ENCODE measurements at regions not wholly inside any gene's neighbourhood (a gene's known extent, or its start where the extent isn't known, plus 50 kb on each side); places are given as distances from the start of the nearest gene placed in this dataset.

DNA sequence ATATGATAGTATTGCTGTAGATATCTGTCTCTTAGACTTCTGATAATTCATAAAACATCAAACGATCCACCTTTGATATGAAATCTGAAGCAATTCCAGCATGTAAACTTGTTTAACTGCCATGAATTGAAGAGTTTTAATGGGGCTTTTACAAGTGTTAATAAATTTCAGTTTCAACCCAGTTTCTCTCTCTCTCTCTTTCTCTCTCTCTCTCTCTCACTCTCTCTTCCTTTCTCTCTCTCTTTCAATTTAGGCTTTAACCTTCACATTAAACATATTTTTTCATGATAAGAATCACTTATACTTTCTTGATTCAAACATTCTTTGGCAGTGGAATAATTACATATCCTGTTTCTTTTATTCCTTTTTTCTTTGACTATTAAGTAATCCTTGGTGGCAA lies 296.1 kb downstream of the EPHA4 start:
- no peak for DNase-seq

DNA sequence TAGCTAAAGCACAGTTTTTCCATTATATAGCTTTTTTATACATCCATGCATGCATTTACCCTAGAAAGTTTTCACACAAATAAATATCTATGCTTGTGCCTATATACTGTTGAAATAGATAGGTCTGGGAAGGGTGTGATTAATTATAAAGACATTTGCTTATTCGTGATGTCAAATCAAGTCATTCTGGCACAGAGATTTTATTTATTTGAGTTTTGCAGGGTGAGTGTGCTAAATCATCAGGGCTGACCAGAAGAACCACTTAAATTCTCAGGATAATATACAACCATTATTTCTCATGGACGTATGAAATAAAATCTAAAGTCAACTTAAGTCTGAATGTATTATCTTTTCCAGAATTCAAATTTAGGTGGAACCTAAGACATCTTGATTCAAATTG lies 295.5 kb downstream of the EPHA4 start:
- DNase-seq = no peak

DNA sequence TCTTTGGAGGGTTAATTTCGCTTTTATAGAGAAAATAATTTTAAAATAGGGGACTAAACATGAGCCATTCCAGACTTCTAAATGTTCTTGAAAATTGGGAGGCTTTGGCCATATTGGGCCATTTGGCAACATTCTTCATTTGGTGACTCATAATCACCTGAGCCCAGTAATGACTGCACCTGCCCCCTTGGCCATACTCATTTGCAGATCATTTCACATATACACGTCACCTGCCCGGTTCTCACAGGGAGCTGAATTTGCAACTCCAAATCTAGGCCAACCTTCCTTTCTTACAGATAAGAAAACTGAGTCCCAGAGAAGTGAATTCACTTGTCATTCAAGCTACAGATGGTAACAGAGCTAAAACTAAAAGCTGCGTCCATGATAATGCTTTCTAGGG lies 289.7 kb downstream of the EPHA4 start:
- no peak for DNase-seq

DNA sequence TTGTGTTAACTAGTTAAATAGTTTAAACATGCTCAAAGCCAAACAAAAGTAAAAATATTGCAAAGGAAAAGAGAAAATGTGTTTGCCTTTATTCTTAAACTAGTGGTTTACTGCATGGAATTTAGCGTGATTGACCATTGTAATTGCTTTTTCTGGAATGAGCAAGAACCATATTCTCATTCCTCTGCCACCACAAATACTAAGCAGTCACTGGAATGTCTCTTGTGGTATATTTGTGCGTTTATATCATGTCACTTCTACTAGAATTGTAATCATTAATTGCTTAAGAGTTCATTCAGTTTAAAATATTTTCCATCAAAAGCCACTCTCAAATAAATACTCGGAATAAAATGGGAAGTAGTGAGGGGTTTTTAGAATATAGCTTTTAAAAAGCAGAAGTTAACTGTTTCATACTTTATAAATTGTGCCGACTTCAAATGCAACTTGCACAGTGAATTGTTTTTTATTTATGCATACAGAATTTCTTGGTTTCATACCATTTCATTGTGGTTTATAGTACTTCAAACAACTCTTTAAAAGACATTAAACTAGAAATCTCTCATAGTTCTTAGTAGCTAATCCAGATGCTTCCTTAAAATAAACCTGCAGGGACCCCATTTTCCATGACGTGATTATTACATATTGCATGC lies 288.1 kb downstream of the EPHA4 start:
- no peak for DNase-seq

DNA sequence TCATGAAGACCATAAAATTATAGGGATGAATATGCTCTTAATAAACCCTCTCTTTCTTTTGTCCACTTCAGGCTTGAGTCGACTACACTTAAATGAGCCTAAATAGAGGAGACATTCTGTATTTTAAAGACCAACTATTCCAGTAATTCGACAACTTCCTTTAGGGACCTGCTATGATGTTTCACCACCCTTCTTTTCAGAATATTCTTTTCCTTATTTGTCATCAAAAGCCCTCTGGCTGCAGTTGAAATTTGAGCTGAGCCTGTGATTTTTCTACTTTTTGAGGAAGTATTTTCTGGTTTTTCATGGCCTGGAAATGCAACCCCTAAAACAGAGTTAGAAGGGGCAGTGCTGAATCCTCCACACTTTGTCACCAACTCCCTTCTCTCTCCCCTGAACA lies 287.0 kb downstream of the EPHA4 start:
- no peak for DNase-seq

DNA sequence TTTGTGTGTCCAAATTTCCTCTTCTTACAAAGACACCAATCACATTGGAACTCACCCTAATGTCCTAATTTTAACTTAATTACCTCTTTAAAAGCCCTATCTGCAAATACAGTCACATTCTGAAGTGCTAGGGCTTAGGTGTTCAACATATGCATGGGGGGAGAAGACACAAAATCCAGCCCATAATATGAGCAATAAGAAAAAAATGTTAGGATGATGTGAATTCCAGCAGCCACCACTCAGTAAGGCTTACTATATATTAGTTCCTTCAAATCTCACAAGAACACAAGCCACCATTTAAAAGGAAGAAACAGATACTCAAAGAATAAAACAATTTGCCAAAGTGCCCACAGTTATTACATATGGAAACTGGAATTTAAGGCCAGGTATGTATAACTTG lies 285.7 kb downstream of the EPHA4 start:
- DNase-seq = no peak

DNA sequence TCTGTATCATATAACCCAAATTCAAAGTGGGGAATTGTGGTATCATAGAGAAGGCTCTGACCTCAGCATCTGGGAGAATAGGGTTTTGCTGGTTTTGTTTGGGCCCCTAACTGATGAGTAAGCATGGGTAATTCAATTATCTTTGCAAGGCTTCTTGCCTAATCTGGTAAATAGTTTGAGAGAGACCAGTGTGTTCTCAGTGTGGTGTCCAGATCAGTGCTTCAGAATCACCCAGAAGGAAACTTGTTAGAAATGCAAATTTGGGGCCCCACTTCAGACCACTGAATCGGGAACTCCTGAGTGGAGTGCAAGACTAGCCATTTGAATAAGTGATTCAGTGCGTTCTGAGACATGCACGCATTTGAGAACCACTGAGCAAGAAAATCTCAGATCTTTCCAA lies 282.7 kb downstream of the EPHA4 start:
- DNase-seq = no peak

DNA sequence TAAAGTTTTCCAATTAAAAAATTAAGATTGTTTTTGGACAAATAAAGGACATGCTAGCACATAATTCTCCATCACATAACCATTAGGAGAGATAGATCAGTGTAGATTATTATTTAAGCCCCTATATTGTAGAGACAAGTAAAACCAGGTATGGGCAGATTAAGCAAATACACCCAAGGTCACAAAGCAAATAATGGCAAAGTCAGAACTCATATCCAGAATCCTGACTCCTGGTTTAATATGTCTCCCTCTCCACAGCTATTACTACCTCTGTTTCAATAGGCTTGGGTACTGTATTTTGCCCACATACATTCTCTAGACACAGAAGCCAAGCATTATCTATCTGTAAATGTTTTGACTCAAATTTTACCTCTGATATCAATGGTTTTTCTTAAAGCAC lies 282.3 kb downstream of the EPHA4 start:
- peak; percentile 2 for DNase-seq

DNA sequence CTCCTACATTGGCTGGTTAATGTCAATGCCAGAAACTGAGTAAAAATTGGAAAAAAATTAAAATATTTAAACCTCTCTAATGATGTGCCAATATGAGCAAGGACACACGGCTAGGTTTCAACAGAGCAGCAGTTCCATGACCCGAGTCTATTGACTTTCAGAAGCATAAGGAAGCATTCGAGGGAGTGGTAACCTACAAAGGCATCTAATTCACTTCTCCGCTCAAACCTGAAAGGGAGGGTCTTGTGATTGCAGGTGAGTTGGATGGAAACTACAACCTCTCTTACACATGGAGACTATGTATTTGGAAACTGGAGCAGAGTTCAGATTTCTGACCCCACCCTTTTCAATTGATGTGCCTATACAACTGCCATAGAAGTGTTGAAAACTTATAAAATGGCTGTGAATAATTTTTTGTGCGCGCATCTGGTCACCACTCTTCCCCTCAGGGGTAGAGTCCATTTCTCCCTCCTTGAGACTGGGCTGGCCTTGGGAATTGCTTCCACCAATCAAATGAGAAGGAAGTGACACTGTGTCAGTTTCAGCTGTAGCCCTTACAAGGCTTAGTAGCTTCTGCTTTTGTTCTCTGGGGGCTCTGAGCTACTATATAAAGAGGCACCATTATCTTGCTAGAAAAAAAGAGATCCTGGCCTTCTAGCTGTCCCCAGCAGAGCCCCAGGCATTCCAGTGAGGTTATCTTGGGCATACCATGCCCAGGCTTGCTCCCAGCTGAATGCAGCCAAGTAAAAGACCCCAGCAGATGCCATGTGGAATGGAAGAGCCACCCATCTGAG lies 278.0 kb downstream of the EPHA4 start:
- no peak for DNase-seq

DNA sequence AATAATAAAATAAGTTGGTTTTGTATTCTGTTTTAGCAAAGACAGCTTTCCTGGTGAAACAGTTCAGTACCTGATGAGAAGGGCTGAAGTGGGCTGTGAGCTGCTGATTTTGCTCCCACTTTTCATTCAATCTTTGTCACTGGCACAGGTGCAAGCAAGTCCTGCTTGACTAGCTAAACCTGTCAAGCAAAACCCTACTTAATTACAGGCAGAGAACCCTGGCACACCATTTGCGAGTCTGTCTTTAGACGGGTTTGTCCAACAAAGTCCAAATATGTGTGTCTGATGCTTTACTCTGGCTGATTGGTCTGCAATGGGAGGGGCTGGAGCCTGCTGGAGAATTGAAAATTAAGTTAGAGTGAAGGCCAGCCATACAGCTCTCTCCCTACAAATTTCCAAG lies 267.2 kb downstream of the EPHA4 start:
- peak; percentile 9 for DNase-seq

DNA sequence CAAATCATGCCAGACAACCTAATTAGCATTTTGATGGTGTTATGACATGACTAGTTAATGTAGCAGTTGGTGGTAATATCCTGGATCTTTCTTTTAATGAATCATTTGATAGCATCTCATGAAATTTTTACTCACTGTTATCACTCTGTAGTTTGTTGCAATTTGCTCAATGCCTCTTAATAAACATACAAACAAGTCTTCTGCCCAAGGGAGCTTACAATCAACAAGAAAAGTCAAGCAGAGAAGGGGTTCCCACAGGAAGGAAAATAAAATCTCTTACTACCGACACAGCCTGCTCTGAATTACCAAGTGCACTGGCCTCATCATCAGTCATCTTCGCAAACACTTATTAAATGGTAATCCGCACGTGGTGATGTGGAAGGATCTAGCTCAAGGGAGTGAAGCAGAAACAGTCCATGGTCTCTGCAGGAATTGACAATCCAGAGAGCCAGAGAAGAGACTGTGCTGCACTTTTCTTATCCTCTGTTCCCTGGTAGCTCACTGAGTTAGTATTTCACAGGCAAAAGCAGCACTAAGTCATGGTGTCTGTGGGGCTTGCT lies 263.5 kb downstream of the EPHA4 start:
- DNase-seq = no peak

DNA sequence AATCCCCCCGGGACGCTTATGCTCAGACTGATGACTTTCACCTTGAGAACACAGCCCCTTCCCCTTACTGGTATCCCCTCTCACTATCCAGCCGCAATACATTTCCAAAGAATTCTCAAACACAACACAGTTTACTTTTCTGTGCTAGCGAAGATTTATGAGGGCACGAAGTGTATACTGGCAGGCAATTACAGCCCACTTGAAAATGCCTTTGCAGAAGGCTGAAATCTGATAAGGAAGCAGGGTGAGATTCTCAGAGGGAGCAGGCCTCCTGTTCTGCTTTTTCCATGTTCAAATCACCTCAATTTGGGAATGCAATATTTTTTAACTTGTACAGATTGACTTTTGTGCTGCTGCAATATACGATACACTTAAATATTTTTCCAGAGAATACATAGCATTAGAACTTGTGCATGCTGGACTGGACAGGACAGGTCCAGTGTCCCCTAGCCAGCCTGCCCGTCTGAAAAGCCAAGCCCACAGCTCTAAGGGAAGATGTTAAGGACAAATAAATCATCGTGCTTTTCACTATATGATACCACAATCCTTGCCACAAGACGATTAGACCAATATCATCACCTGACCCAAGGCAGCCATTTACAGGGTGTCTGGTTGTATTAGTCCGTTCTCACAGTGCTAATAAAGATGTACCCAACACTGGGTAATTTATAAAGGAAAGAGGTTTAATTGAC lies 262.1 kb downstream of the EPHA4 start:
- no peak for DNase-seq

DNA sequence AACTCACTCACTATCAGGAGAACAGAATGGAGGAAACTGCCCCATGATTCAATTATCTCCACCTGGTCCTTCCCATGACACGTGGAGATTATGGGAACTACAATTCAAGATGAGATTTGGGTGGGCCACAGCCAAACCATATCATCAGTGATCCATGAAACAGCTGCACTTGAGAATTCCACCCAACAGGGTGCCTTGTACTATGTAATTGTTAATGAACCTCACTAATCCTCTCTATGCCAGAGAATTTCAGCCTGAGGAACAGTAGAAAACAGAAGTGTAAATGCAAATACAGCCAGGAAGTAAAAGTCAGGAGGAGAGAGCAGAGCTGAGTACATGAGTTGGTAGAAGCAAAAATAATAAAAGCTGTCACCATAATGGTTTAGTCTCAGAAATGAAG lies 261.4 kb downstream of the EPHA4 start:
- DNase-seq = no peak

DNA sequence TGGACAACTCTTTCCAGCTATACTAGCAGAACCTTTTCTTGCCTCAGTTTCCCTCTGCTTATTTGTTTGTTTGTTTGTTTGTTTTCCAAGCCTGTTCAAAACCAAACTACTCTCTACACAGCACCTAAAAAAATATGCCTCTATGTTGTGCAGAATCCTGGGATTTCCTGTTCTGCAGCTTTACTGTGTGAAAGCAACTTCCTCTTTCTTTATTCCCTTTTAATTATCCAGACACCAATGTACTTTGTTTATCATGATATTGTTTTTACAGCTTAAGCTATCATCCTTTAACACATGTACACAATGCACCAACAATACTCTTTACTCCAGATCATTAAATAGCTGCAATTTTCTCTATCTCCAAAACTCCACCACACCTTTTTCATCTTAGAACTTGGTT lies 259.5 kb downstream of the EPHA4 start:
- no peak for DNase-seq

DNA sequence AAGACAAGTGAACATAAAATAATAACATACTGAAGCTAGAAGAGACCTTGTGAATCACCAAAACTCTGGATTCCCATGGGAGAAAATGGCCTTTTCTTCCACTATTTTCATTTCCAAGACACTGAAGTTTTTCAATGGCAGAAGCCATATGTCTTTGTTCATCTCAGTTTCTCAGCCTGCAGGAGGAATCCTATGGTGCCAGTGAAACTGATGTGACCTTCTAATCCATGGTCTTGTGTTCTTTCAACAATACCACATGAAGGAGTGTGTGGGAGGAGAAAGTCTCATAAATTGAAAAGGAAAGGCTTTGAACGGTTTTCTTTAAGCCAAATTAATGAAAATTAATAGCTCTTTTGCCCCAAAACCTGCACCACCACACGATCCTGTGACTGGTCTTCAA lies 257.3 kb downstream of the EPHA4 start:
- DNase-seq = no peak

DNA sequence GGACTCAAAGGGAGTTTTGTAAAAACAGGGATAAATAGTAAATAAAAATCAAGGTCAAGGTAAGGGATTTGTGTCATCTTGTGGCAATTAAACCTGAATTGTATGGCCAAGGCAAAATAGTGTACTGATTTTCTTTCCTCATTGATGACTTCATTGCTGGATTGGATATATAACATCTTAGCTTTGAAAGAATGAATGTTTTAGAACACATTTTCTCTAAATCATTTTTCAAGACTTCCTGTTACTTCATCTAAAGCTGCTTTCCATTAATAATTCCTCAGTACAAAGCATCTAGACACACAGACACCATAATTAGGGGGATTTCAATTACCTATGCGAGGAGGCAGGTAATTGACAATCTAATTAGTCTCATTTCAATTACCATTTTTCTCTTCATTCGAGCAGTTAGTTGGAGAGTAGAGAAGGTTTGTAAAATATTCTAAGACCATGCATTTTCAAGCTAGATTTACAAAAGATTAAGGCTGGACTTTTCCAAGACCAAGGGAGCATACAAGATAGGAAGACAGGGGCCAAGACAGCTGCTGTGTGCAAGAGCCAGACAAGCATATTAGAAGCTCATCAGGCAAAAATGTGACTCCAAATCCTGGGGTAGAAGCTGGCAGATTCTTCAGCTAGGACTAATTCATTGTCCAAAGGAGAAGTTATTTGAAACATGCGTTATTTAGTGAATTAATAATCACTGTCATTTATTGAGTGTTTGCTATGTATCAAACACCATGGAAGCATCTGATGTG lies 253.6 kb downstream of the EPHA4 start:
- no peak for DNase-seq

DNA sequence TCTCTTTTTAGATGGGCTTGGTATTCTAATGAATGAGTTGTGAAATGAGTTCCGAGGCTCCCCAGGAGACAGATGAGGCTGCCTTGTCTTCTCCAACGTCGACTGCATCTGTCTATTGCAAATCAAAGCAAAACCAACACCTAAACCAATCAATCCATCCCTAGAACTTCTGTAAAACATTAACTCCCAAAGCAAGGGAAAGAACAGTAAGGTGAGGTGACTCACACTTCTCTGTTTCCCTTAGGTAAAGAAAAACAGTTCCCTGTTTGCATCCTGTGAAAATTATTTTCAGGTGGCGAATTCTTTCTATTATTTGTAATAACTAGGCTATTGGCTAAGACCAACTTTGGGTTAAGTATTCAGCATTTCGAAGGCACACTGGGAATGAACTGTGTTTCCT lies 249.4 kb downstream of the EPHA4 start:
- no peak for DNase-seq

DNA sequence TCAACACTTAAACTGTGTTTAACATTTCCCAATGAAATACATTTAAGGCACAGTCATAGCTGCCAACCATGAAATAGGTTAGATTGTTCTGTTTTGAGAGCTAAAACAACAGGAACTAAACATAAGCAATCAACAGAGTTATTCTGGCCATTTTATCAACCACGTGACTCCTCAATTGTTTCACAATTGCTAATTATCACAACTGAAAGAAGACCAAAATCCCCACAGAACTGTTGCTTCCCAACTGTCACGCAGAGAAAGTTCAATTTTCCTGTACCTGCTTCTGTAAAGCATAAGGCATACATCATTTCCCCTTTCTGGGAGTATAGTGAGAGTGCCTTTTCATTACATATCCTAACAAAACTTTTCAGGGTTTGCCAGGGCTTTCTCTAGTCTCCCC lies 248.6 kb downstream of the EPHA4 start:
- no peak for DNase-seq

DNA sequence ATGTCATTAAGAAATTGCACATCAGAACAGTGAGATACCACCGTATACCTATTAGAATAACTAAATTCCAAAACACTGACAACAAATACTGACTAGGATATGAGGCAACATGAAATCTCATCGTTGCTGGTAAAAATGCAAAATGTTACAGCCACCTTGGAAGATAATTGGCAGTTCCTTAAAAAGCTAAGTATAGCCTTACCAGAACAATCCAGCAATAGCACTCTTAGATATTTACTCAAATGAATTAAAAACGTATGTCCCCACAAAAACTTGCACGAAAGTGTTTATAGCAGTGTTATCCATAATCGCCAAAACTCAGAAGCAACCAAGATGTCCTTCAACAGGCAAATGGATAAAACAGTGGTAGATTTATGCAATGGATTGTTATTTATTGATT lies 241.7 kb downstream of the EPHA4 start:
- no peak for DNase-seq

DNA sequence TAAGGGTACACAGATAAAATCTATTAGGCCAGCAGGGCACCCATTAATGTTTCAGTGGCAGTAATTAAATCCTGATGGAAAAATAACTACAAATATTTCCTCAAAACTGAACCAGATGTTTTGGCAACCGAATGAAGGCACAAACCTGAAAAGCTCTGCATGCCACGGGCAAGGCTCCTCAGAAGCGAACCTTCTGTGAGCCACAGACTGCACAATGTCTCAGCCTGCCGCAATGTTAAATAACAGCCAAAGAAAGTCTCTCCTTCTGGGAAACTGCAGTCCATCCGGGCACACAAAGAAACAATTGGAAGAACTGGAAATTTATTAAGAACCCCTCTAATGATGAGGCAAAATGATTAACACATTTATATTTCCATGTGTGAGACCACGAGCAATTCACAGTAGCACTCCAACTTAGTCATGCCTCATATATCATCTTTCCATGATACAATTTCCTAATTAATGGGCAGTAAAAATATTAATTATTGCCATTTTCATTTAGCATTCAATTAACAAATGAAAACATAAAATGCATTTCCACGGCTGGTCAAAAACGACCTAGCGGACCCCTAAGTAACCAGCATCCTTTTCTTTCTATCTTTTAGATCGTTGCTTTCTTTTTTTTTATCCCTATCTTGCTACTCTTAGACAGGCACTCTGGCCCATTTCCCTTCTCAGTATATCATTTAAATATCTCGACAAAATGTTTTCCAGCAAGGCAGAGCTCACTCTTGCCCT lies 237.5 kb downstream of the EPHA4 start:
- no peak for DNase-seq

DNA sequence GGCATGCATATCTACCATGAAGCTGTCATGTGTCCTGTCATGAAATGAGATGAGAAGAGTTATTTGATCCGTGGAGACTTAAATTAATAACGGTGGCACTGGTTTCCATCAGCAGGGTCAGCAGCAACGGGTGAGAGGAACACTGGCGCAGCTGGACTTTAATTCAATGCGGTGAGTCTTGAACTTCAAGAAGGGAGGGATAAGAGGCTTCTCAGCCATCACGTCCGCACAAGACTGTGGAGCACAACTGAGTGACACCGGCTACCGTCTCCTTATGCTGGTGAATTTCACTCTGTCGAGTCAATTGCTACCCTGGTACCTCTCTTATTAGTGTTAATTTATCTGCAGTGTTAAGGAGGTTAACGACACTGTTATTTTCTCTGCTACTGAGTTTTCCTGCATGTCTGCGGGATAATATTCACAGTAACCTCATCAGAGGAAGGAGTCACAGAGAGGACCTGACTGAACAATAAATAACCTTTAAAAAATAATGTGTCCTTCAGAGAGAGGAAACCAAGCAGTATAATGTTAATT lies 236.8 kb downstream of the EPHA4 start:
- DNase-seq = no peak

DNA sequence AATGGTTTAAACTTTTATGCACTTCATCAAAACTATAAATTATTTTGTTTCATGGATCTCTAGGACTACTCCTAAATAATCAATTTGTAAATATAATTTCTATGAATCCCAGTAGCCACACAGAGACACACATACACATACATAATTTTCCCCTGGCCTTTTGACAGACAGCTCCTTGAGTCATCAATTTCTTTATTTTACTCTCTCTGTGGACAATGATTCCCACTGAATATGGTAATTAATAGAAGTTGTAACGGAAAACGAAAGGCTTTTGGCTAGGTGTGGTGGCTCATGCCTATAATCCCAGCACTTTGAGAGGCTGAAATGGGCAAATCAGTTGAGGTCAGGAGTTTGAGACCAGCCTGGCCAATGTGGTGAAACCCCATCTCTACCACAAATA lies 235.1 kb downstream of the EPHA4 start:
- no peak for DNase-seq
